HepG2 (cell line): ENCODE measurements at regions not wholly inside any gene's neighbourhood (a gene's known extent, or its start where the extent isn't known, plus 50 kb on each side); places are given as distances from the start of the nearest gene placed in this dataset.

ENCODE experiments used
- ARNT ChIP-seq: fragments of 450-650 bp; IDR thresholded peaks from 2 replicates; pipeline ENCODE4 v1.6.1; 2017
- BRCA1 ChIP-seq: sonication (generic); formaldehyde crosslinking; IDR thresholded peaks from 2 replicates; pipeline ENCODE4 v1.4.0; 2020; ENCODE audit warnings: missing genetic modification reagents
- CENPT ChIP-seq: sonication (generic); formaldehyde crosslinking; IDR thresholded peaks from 2 replicates; pipeline ENCODE4 v1.8.0; 2022; ENCODE audit warnings: low read depth, mild to moderate bottlenecking, moderate library complexity, missing genetic modification reagents
- ELF3 ChIP-seq: IDR thresholded peaks from 2 replicates; pipeline ENCODE4 v1.6.1; 2016; ENCODE audit warnings: missing genetic modification reagents, missing compliant biosample characterization
- FOXO1 ChIP-seq: sonication (generic); formaldehyde crosslinking; IDR thresholded peaks from 2 replicates; pipeline ENCODE4 v1.4.0; 2020; ENCODE audit warnings: missing genetic modification reagents
- GLI4 ChIP-seq: sonication (generic); formaldehyde crosslinking; IDR thresholded peaks from 2 replicates; pipeline ENCODE4 v1.5.1; 2020; ENCODE audit warnings: missing genetic modification reagents, mild to moderate bottlenecking, moderate library complexity, borderline replicate concordance
- ISL2 ChIP-seq: sonication (generic); formaldehyde crosslinking; IDR thresholded peaks from 2 replicates; pipeline ENCODE4 v1.5.0; 2020; ENCODE audit warnings: missing genetic modification reagents
- KLF16 ChIP-seq, 2 experiments: sonication (generic) in 1 of 2; formaldehyde crosslinking in 1 of 2; IDR thresholded peaks; 2 replicates each; pipeline versions ENCODE4 v1.6.1 to v1.8.0; 2016 to 2023; ENCODE audit warnings: missing genetic modification reagents in 2 of 2, missing compliant biosample characterization in 1 of 2
- NR2F2 ChIP-seq: IDR thresholded peaks from 2 replicates; pipeline ENCODE4 v1.6.1; 2012; ENCODE audit warnings: low read depth, inconsistent platforms, borderline replicate concordance
- SOX13 ChIP-seq, 3 experiments: fragments of 450-650 bp in 1 of 3; sonication (generic) in 1 of 3; formaldehyde crosslinking in 1 of 3; IDR thresholded peaks in 2 of 3; conservative IDR thresholded peaks in 1 of 3; 2 replicates each; pipeline versions ENCODE4 v1.5.0 to v1.6.1; 2016 to 2020; ENCODE audit warnings: antibody characterized with exemption in 1 of 3, mild to moderate bottlenecking in 1 of 3, missing compliant biosample characterization in 1 of 3, missing genetic modification reagents in 1 of 3, moderate library complexity in 1 of 3
- SYNCRIP ChIP-seq: fragments of 200-400 bp; formaldehyde crosslinking; IDR thresholded peaks from 2 replicates; pipeline ENCODE4 v1.6.1; 2018; ENCODE audit warnings: mild to moderate bottlenecking, low read depth, low read length; ENCODE audit not compliant: insufficient read depth
- ZNF317 ChIP-seq: sonication (generic); formaldehyde crosslinking; IDR thresholded peaks from 2 replicates; pipeline ENCODE4 v1.5.0; 2020; ENCODE audit warnings: mild to moderate bottlenecking, missing genetic modification reagents
- ZNF569 ChIP-seq: sonication (generic); formaldehyde crosslinking; IDR thresholded peaks from 2 replicates; pipeline ENCODE4 v1.5.0; 2020; ENCODE audit warnings: mild to moderate bottlenecking, missing genetic modification reagents, moderate library complexity, borderline replicate concordance
- ZNF570 ChIP-seq: sonication (generic); formaldehyde crosslinking; IDR thresholded peaks from 2 replicates; pipeline ENCODE4 v1.4.0; 2020; ENCODE audit warnings: mild to moderate bottlenecking, missing genetic modification reagents, borderline replicate concordance
- TF ChIP-seq, protein P1 (sequence below): sonication (generic); formaldehyde crosslinking; IDR thresholded peaks from 2 replicates; pipeline ENCODE4 v1.4.0; 2020; ENCODE audit warnings: missing genetic modification reagents
- TF ChIP-seq, protein P2 (sequence below): sonication (generic); formaldehyde crosslinking; IDR thresholded peaks from 2 replicates; pipeline ENCODE4 v1.4.0; 2020; ENCODE audit warnings: mild to moderate bottlenecking, low read depth, missing genetic modification reagents
- TF ChIP-seq, protein P3 (sequence below): sonication (generic); formaldehyde crosslinking; conservative IDR thresholded peaks from 2 replicates; pipeline ENCODE4 v1.4.0; 2020; ENCODE audit warnings: missing genetic modification reagents
- TF ChIP-seq, protein P4 (sequence below): IDR thresholded peaks from 2 replicates; pipeline ENCODE4 v1.4.0; 2020; ENCODE audit warnings: mild to moderate bottlenecking, missing genetic modification reagents
- TF ChIP-seq, protein P5 (sequence below): sonication (generic); formaldehyde crosslinking; IDR thresholded peaks from 2 replicates; pipeline ENCODE4 v1.4.0; 2020; ENCODE audit warnings: missing genetic modification reagents

DNA sequence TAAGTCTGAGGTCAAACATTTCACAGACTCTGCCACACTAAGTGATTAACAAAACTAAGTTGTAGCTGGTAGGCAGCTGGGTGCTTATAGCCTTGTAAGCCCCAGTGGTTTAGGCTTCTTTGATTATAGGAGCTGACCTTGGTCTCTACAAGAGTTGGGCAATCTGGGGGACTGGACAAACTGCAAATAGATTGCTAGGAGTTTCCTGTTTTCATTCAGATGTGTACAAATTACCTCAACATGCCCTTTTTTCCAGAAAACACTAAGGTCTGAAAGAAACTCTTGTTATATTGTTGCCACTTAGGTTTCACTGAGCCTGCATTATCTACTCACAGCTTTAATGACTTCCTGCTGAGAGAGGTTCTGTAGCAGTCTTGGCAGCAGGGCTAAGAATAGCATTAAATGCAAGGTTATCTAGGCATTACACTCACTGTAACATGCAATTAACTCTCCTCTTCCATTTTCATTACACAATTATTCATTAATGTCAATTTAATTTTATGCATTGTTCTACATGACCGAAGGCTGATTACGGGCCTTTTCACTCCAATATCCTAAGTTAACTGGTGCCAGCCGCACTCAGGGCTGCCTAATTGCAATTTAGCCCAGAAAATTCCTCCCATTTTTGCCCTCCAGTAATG is 314.0 kb downstream of the LMO4 start (continued):
- TF ChIP-seq SOX13 (IDR thresholded peaks at IDR 0.05) (peak; percentile 52; the same call in 1 of the 2 replicates), SOX13 (CRISPR knock-in tag; conservative IDR thresholded peaks at IDR 0.05 in 1 of 2, IDR thresholded peaks at IDR 0.05 in 1 of 2) (peak in 1 of 2 experiments; percentile 85; a peak in 2 of 4 replicates), KLF16 (CRISPR knock-in tag; IDR thresholded peaks at IDR 0.05) (peak in 1 of 2 experiments; percentile 79; a peak in 1 of 4 replicates), GLI4 (CRISPR knock-in tag) (0 out of 2 replicates have a peak, but pooled peaks have one; percentile 39), ZNF570 (CRISPR knock-in tag) (no peak), NR2F2 (peak; percentile 71), SYNCRIP (no peak), ISL2 (CRISPR knock-in tag) (peak; percentile 96), CENPT (CRISPR knock-in tag) (no peak), ARNT (no peak), BRCA1 (CRISPR knock-in tag) (no peak), FOXO1 (CRISPR knock-in tag) (peak; percentile 97), ZNF569 (CRISPR knock-in tag) (no peak), ELF3 (CRISPR knock-in tag) (peak; percentile 93), ZNF317 (CRISPR knock-in tag) (peak; percentile 40; the same call in 1 of the 2 replicates)
- TF ChIP-seq, protein P1, sequence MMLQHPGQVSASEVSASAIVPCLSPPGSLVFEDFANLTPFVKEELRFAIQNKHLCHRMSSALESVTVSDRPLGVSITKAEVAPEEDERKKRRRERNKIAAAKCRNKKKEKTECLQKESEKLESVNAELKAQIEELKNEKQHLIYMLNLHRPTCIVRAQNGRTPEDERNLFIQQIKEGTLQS (CRISPR knock-in tag) = peak; percentile 20; the same call in 1 of the 2 replicates
- TF ChIP-seq, protein P2, sequence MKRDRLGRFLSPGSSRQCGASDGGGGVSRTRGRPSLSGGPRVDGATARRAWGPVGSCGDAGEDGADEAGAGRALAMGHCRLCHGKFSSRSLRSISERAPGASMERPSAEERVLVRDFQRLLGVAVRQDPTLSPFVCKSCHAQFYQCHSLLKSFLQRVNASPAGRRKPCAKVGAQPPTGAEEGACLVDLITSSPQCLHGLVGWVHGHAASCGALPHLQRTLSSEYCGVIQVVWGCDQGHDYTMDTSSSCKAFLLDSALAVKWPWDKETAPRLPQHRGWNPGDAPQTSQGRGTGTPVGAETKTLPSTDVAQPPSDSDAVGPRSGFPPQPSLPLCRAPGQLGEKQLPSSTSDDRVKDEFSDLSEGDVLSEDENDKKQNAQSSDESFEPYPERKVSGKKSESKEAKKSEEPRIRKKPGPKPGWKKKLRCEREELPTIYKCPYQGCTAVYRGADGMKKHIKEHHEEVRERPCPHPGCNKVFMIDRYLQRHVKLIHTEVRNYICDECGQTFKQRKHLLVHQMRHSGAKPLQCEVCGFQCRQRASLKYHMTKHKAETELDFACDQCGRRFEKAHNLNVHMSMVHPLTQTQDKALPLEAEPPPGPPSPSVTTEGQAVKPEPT (CRISPR knock-in tag) = no peak
- TF ChIP-seq, protein P3, sequence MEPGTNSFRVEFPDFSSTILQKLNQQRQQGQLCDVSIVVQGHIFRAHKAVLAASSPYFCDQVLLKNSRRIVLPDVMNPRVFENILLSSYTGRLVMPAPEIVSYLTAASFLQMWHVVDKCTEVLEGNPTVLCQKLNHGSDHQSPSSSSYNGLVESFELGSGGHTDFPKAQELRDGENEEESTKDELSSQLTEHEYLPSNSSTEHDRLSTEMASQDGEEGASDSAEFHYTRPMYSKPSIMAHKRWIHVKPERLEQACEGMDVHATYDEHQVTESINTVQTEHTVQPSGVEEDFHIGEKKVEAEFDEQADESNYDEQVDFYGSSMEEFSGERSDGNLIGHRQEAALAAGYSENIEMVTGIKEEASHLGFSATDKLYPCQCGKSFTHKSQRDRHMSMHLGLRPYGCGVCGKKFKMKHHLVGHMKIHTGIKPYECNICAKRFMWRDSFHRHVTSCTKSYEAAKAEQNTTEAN (CRISPR knock-in tag) = 0 out of 2 replicates have a peak, but pooled peaks have one; percentile 60
- TF ChIP-seq, protein P4, sequence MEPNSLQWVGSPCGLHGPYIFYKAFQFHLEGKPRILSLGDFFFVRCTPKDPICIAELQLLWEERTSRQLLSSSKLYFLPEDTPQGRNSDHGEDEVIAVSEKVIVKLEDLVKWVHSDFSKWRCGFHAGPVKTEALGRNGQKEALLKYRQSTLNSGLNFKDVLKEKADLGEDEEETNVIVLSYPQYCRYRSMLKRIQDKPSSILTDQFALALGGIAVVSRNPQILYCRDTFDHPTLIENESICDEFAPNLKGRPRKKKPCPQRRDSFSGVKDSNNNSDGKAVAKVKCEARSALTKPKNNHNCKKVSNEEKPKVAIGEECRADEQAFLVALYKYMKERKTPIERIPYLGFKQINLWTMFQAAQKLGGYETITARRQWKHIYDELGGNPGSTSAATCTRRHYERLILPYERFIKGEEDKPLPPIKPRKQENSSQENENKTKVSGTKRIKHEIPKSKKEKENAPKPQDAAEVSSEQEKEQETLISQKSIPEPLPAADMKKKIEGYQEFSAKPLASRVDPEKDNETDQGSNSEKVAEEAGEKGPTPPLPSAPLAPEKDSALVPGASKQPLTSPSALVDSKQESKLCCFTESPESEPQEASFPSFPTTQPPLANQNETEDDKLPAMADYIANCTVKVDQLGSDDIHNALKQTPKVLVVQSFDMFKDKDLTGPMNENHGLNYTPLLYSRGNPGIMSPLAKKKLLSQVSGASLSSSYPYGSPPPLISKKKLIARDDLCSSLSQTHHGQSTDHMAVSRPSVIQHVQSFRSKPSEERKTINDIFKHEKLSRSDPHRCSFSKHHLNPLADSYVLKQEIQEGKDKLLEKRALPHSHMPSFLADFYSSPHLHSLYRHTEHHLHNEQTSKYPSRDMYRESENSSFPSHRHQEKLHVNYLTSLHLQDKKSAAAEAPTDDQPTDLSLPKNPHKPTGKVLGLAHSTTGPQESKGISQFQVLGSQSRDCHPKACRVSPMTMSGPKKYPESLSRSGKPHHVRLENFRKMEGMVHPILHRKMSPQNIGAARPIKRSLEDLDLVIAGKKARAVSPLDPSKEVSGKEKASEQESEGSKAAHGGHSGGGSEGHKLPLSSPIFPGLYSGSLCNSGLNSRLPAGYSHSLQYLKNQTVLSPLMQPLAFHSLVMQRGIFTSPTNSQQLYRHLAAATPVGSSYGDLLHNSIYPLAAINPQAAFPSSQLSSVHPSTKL = peak; percentile 95
- TF ChIP-seq, protein P5, sequence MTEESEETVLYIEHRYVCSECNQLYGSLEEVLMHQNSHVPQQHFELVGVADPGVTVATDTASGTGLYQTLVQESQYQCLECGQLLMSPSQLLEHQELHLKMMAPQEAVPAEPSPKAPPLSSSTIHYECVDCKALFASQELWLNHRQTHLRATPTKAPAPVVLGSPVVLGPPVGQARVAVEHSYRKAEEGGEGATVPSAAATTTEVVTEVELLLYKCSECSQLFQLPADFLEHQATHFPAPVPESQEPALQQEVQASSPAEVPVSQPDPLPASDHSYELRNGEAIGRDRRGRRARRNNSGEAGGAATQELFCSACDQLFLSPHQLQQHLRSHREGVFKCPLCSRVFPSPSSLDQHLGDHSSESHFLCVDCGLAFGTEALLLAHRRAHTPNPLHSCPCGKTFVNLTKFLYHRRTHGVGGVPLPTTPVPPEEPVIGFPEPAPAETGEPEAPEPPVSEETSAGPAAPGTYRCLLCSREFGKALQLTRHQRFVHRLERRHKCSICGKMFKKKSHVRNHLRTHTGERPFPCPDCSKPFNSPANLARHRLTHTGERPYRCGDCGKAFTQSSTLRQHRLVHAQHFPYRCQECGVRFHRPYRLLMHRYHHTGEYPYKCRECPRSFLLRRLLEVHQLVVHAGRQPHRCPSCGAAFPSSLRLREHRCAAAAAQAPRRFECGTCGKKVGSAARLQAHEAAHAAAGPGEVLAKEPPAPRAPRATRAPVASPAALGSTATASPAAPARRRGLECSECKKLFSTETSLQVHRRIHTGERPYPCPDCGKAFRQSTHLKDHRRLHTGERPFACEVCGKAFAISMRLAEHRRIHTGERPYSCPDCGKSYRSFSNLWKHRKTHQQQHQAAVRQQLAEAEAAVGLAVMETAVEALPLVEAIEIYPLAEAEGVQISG (CRISPR knock-in tag) = no peak; the same call in 1 of the 2 replicates
